ENCODE measurements at regions not wholly inside any gene's neighbourhood (a gene's known extent, or its start where the extent isn't known, plus 50 kb on each side); places are given as distances from the start of the nearest gene placed in this dataset.

GRCh38 chr2:206869824-206870495 is 69.4 kb upstream of the CPO start:
- TF ChIP-seq, protein P1, sequence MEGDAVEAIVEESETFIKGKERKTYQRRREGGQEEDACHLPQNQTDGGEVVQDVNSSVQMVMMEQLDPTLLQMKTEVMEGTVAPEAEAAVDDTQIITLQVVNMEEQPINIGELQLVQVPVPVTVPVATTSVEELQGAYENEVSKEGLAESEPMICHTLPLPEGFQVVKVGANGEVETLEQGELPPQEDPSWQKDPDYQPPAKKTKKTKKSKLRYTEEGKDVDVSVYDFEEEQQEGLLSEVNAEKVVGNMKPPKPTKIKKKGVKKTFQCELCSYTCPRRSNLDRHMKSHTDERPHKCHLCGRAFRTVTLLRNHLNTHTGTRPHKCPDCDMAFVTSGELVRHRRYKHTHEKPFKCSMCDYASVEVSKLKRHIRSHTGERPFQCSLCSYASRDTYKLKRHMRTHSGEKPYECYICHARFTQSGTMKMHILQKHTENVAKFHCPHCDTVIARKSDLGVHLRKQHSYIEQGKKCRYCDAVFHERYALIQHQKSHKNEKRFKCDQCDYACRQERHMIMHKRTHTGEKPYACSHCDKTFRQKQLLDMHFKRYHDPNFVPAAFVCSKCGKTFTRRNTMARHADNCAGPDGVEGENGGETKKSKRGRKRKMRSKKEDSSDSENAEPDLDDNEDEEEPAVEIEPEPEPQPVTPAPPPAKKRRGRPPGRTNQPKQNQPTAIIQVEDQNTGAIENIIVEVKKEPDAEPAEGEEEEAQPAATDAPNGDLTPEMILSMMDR (IDR thresholded peaks at IDR 0.05) = no peak
- TF ChIP-seq POLR2A (IDR thresholded peaks at IDR 0.05) = no peak

Data from body of pancreas (tissue), 4 donors.